ENCODE measurements at regions not wholly inside any gene's neighbourhood (a gene's known extent, or its start where the extent isn't known, plus 50 kb on each side); places are given as distances from the start of the nearest gene placed in this dataset.

DNA sequence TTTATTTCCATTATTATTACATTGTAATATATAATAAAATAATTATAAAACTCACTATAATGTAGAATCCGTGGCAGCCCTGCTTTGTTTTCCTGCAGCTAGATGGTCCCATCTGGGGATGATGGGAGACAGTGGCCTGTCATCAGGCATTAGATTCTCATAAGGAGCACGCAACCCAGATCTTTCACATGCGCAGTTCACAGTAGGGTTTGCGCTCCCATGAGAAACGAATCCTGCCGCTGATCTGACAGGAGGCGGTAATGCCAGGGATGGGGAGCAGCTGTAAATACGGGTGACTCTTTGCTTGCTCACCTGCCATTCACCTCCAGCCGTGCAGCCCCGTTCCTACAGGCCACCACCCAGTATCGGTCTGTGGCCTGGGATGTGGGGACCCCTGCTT, 1879.3 kb upstream of the WWC1 start:
- FAIRE-seq = no peak
- no TSS peak for BruUV-seq (replicated peaks)

More for the DNA sequence above, 1879.3 kb upstream of the WWC1 start:
- H4K20me1 ChIP-seq (replicated peaks; ENCODE audit: control insufficient read depth, extremely low read depth, insufficient read depth, low read length) = no peaks in the 10 kb centered on the region
- no peaks in the 10 kb centered on the region for H3K4me1 ChIP-seq (ENCODE audit: control insufficient read depth, extremely low read depth, insufficient read depth, low read length)
- DNase-seq (ENCODE audit: low read depth, low spot score) = no peak
- no peak overlapping the region for H3K27ac ChIP-seq (ENCODE audit: insufficient read depth, low read depth, low read length)
- TF ChIP-seq, protein P1, sequence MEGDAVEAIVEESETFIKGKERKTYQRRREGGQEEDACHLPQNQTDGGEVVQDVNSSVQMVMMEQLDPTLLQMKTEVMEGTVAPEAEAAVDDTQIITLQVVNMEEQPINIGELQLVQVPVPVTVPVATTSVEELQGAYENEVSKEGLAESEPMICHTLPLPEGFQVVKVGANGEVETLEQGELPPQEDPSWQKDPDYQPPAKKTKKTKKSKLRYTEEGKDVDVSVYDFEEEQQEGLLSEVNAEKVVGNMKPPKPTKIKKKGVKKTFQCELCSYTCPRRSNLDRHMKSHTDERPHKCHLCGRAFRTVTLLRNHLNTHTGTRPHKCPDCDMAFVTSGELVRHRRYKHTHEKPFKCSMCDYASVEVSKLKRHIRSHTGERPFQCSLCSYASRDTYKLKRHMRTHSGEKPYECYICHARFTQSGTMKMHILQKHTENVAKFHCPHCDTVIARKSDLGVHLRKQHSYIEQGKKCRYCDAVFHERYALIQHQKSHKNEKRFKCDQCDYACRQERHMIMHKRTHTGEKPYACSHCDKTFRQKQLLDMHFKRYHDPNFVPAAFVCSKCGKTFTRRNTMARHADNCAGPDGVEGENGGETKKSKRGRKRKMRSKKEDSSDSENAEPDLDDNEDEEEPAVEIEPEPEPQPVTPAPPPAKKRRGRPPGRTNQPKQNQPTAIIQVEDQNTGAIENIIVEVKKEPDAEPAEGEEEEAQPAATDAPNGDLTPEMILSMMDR (IDR thresholded peaks at IDR 0.05; ENCODE audit: extremely low read depth in 1 of 2, insufficient read depth in 1 of 2, low read depth in 1 of 2, low read length in 2 of 2) = no peak
- TF ChIP-seq EZH2 (IDR thresholded peaks at IDR 0.05; ENCODE audit: borderline replicate concordance, low read depth, low read length, severe bottlenecking) (no peak), FOS (IDR thresholded peaks at IDR 0.05; ENCODE audit: borderline replicate concordance, insufficient read depth, low read length) (no peak), POLR2A (IDR thresholded peaks at IDR 0.05; ENCODE audit: low read depth, low read length) (no peak), GATA2 (IDR thresholded peaks at IDR 0.05; ENCODE audit: insufficient read depth, insufficient read length, low read depth, low read length) (no peak), POLR2AphosphoS5 (IDR thresholded peaks at IDR 0.05; ENCODE audit: insufficient read depth, low read depth, low read length) (no peak), JUN (IDR thresholded peaks at IDR 0.05; ENCODE audit: borderline replicate concordance, insufficient read depth, insufficient read length, low read depth) (no peak), MYC (IDR thresholded peaks at IDR 0.05; ENCODE audit: low read depth, low read length) (no peak)
- TF ChIP-seq, protein P2, sequence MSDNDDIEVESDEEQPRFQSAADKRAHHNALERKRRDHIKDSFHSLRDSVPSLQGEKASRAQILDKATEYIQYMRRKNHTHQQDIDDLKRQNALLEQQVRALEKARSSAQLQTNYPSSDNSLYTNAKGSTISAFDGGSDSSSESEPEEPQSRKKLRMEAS (IDR thresholded peaks at IDR 0.05; ENCODE audit: insufficient read depth, insufficient read length) = no peak
- no peaks in the 10 kb centered on the region for H3K27me3 ChIP-seq (ENCODE audit: control insufficient read depth in 2 of 2, insufficient read depth in 2 of 2, low read length in 2 of 2)
- H3K9ac ChIP-seq (replicated peaks; ENCODE audit: extremely low read depth, insufficient read depth, low read length) = no peak overlapping the region
- no peaks in the 10 kb centered on the region for H3K79me2 ChIP-seq (ENCODE audit: control insufficient read depth, insufficient read depth, low read length)
- dilution Hi-C loops (cut with MboI; ENCODE audit: extremely low pct_ligation_motif_present, low sequenced_read_pairs) = no loop called here
- intact Hi-C loops (cut with micrococcal nuclease) = no loop called here
- H3K4me3 ChIP-seq (replicated peaks in 1 of 3; ENCODE audit: insufficient read depth in 1 of 3, low read depth in 1 of 3, low read length in 3 of 3) = no peak overlapping the region
- H3K4me2 ChIP-seq (ENCODE audit: insufficient read depth, low read length) = no peak overlapping the region
- H3K9me1 ChIP-seq (replicated peaks; ENCODE audit: control insufficient read depth, extremely low read depth, insufficient read depth, low read length) = no peaks in the 10 kb centered on the region
- CTCF ChIA-PET = no interaction called here
- H3K36me3 ChIP-seq (ENCODE audit: control insufficient read depth in 2 of 2, extremely low read depth in 1 of 2, insufficient read depth in 2 of 2, low read length in 2 of 2) = no peaks in the 10 kb centered on the region
- POLR2A ChIA-PET = no interaction called here
- peaks cover 2% of the 10 kb centered on the region for H3K9me3 ChIP-seq (replicated peaks; ENCODE audit: control insufficient read depth, insufficient read depth, low read length)
- no peak overlapping the region for H2AFZ ChIP-seq (ENCODE audit: low read depth, low read length)

Data from endothelial cell of umbilical vein (primary cell).